ENCODE measurements at regions not wholly inside any gene's neighbourhood (a gene's known extent, or its start where the extent isn't known, plus 50 kb on each side); places are given as distances from the start of the nearest gene placed in this dataset.
"Not testable (repeated sequence)": the region's sequence is repeated elsewhere in the genome, so short reads cannot be mapped to it uniquely, and the experiment has no call there.

- DNase-seq (ENCODE audit: low spot score), result no peak
Measured at GRCh38 chr13:84118839-84119409, 236.7 kb upstream of the SLITRK1 start.

DNA sequence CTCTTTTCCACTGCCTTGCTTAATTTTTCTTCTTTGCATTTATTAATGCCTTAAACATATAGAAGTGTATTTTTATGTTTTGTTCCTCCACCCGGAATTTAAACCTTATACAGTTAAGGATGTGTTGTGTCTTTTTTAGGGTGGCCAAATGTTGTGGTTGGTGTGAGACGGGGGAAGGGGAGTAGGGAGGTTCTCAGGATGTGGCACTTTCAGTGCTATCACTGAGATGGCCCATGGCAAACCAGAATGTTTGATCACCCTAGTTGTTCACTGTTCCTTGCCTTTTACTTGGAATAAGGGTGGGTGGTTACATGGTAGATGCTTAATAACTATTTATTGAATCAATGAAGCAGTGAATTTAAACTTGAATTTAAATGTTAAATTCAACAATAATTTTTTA lies 216.0 kb upstream of the SLITRK1 start:
- no peak for DNase-seq (ENCODE audit: low spot score)

- DNase-seq (ENCODE audit: low spot score), result no peak
Measured at GRCh38 chr13:84097148-84097547, 214.9 kb upstream of the SLITRK1 start.

GRCh38 chr13:84096216-84096615 lies 213.9 kb upstream of the SLITRK1 start:
- DNase-seq (ENCODE audit: low spot score), result no peak

GRCh38 chr13:84088996-84089395 lies 206.7 kb upstream of the SLITRK1 start:
- no peak for DNase-seq (ENCODE audit: low spot score)

GRCh38 chr13:84086847-84087162 lies 204.5 kb upstream of the SLITRK1 start:
- no peak for DNase-seq (ENCODE audit: low spot score)

DNA sequence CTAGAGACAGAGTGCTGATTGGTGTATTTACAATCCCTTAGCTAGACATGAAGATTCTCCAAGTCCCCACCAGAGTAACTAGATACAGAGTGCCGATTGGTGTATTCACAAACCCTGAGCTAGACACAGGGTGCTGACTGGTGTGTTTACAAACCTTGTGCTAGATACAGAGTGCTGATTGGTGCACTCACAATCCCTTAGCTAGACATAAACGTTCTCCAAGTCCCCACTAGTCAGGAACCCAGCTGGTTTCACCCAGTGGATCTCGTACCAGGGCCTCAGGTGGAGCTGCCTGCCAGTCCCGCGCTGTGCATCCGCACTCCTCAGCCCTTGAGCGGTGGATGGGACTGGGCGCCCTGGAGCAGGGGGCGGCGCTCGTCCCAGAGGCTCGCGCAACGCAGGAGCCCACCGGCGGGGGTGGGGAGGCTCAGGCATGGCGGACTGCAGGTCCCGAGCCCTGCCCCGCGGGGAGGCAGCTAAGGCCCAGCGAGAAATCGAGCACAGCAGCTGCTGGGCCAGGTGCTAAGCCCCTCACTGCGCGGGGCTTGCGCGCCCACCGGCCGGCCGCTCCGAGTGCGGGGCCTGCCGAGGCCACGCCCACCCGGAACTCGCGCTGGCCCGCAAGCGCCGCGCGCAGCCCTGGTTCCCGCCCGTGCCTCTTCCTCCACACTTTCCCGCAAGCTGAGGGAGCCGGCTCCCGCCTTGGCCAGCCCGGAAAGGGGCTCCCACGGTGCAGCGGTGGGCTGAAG lies 204.0 kb upstream of the SLITRK1 start:
- not testable (repeated sequence) for DNase-seq (ENCODE audit: low spot score)

DNA sequence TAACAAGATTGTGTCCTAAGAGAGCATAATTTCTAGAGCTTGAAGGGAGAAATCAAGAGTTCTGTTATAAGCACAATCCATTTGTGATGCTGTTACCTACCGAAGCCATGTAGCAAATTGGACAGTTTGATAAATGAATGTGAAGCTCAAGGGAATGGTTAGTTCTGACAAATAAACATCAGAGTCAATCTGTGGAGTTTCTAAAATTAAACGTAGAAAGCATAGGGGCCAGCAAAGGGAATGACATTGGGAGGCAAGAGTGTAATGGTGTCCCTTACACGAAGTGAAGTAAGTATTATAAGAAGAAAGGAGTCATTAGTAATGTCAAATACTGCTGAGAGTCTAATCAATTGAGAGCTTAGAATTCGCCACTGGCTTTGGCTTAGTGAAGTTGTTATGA lies 200.2 kb upstream of the SLITRK1 start:
- DNase-seq (ENCODE audit: low spot score), result no peak

DNA sequence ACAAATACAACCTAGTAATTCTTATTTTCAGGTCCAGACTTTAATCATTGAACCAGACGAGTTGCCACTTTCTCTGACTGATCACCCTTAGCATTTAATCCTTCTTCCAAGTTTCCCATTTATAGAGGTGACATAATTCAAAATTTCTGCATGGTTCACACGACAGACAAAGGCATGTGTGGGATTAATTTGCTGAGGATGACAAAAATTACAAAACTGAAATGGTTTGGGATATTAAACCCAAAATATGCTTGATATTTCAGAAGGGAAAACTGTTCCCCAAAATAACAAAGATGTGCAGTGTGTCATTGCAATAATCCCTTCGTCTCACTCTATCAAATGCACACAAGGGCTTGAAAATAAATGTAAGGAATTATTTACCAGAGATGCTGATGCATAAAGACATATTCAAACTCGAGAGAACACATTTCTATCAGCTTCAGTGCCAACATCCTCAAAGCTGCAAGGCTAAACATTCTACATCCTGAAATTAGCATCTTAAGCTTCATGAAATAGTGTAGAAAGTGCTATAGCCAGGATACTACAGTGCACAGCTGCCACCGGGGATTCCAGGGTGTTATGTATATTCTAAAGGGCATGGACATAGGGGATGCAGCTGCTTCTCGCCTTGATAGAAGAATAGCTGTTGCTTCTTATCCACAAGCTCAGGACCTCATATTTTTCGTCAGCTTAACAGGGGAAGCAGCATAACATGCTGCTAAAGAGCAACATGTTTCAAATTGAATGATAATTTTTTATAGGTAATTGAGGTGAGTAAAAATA lies 198.7 kb upstream of the SLITRK1 start:
- DNase-seq (ENCODE audit: low spot score), result no peak

DNA sequence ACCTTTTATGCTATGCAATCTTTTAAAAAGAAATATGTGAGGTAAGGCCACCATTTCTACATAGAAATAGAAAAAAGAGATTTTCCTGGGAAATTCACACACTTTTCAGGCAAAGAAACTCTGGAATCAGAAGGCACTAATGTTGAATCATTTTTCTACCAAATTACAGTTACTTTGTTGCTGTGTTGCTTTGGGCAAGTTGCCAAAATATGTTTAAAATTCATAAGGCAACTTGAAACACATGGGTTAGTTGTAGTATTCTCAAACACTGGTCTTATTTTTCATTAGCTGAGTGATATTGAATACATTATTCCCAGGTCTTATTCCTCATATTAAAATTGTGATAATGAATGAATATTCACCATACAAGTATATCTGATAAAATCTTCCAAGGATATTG lies 195.0 kb upstream of the SLITRK1 start:
- no peak for DNase-seq (ENCODE audit: low spot score)

- DNase-seq (ENCODE audit: low spot score), result no peak
Measured at GRCh38 chr13:84076280-84076679, 194.0 kb upstream of the SLITRK1 start.

DNA sequence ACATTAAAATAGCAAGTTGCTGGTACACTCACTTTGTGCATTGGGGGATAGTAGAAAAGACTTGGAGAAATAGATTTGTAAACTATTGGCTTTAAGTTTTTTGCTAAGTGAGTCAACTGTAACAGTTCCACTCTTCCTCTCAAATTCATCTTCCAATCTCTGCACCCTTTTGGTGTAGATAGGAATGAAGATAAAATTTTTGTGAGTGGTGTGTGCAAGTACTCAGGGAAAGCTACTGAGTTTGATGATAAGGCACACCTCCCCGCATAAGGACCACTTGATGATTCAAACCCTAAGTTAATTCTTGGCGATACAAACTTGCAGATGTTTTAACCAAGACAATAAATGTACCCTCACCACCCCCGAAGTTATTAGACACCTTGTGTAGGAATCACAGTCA lies 168.3 kb upstream of the SLITRK1 start:
- DNase-seq (ENCODE audit: low spot score), result no peak

DNA sequence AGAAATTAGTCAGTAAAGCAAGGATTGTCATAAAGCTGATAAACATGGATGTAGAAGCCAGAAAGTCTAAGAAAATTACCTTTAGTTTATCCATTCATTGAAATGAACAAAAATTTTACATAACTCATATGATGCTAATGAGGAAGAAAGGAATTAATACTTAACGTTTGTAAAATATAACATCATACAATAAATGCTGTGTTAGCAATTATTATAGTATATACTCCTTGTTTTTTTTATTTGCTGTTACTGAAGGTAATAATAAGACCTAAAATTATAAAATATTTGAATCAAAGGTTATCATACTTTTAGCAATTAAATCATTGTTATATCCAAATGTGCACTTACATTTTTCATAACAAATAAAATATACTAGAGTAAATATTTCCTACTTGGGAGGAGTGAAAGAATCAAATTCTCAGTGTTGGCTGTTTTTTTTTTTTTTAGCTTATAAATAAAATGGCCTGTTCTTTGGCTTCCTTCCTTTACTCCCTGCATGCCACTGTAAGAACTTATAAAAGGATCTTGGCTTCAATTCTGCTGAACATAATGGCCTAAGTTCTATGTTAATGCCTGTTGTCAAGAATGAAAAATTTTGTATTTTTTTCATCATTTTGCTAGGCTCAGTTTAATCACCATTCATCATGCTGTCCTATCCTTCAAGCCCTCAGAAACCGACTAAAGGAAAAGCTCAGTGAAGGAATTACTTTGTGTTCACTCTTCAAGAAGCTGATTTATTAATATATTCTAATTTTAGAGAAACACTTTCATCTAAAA lies 167.4 kb upstream of the SLITRK1 start:
- no peak for DNase-seq (ENCODE audit: low spot score)

DNA sequence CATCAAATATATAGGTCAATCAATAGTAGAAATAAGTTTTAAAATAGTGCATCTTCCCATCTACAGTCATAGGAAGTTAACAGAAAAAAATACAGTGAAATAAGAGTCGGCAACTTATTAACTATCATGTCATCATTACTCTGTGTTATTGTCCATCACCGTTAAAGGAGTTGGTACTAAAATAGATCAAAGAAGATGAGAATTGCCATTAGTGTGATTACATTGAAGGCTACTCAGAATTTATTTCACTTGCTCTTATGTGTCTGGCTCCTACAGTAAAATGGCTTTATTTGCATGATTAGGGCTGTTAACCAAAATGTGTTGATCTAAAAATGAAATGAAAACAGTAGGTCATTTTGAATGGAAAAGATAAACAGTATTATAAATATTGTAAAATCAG lies 162.5 kb upstream of the SLITRK1 start:
- DNase-seq (ENCODE audit: low spot score), result no peak

- no peak for DNase-seq (ENCODE audit: low spot score)
Measured at GRCh38 chr13:84038001-84038400, 155.7 kb upstream of the SLITRK1 start.

- no peak for DNase-seq (ENCODE audit: low spot score)
Measured at GRCh38 chr13:84032116-84032515, 149.8 kb upstream of the SLITRK1 start.

DNA sequence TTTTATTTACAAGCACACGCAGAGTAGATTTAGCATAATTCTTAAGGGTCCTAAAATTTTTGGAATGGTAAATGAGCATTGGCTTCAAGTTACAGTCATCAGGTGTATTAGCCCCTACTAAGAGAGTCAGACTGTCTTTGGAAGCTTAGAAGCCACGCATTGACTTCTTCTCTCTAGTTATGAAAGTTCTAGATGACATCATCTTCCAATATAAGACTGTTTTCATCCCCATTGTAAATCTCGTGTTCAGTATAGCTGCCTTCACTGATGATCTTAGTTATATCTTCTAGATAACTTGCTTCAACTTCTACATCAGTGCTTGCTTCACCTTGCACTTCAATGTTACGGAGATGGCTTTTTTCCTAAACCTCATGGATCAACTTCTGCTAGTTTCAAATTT lies 148.8 kb upstream of the SLITRK1 start:
- no peak for DNase-seq (ENCODE audit: low spot score)

GRCh38 chr13:84029396-84029795 lies 147.1 kb upstream of the SLITRK1 start:
- no peak for DNase-seq (ENCODE audit: low spot score)

- DNase-seq (ENCODE audit: low spot score), result no peak
Measured at GRCh38 chr13:84025824-84026223, 143.6 kb upstream of the SLITRK1 start.

DNA sequence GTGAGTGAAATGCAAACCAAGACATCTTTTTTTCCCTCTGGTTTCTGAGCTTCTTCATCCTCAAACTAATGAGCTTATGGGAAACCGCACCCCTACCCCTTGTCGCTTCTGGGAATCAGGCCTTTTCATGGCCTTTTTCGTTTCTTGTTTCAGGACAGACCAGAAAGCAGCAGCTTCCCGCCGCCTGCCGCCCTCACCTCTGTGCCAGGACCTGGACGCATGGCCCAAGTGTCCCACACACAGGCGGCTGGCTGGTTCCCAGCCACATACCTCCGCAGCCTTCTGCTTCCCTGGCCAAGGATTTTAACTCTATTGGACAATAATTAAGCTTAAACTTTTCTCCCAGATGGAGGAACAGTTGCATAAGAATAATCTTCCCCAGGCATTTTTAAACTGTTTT lies 114.1 kb upstream of the SLITRK1 start:
- no peak for DNase-seq (ENCODE audit: low spot score)

GRCh38 chr13:83995930-83996329 lies 113.7 kb upstream of the SLITRK1 start:
- no peak for DNase-seq (ENCODE audit: low spot score)
